Endothelial cell of umbilical vein (primary cell): ENCODE measurements at regions not wholly inside any gene's neighbourhood (a gene's known extent, or its start where the extent isn't known, plus 50 kb on each side); places are given as distances from the start of the nearest gene placed in this dataset.

ENCODE experiments used
- POLR2AphosphoS5 ChIP-seq: IDR thresholded peaks from 2 replicates; pipeline ENCODE4 v1.6.1; 2012; ENCODE audit warnings: low read depth, mild to moderate bottlenecking, control low read depth, low read length, moderate library complexity; ENCODE audit not compliant: insufficient read depth
- TF ChIP-seq, protein P1 (sequence below), 2 donors: IDR thresholded peaks; 1 replicate in 1 of 2; 2 replicates in 1 of 2; pipeline ENCODE4 v1.5.1; 2011; ENCODE audit warnings: low read length in 2 of 2, mild to moderate bottlenecking in 2 of 2, moderate library complexity in 2 of 2, control low read depth in 1 of 2, inconsistent platforms in 1 of 2, low read depth in 1 of 2; ENCODE audit not compliant: insufficient read depth in 1 of 2; ENCODE audit errors: extremely low read depth in 1 of 2

- TF ChIP-seq, protein P1, sequence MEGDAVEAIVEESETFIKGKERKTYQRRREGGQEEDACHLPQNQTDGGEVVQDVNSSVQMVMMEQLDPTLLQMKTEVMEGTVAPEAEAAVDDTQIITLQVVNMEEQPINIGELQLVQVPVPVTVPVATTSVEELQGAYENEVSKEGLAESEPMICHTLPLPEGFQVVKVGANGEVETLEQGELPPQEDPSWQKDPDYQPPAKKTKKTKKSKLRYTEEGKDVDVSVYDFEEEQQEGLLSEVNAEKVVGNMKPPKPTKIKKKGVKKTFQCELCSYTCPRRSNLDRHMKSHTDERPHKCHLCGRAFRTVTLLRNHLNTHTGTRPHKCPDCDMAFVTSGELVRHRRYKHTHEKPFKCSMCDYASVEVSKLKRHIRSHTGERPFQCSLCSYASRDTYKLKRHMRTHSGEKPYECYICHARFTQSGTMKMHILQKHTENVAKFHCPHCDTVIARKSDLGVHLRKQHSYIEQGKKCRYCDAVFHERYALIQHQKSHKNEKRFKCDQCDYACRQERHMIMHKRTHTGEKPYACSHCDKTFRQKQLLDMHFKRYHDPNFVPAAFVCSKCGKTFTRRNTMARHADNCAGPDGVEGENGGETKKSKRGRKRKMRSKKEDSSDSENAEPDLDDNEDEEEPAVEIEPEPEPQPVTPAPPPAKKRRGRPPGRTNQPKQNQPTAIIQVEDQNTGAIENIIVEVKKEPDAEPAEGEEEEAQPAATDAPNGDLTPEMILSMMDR (IDR thresholded peaks at IDR 0.05; ENCODE audit: extremely low read depth in 1 of 2, insufficient read depth in 1 of 2, low read depth in 1 of 2, low read length in 2 of 2) = no peak
- TF ChIP-seq POLR2AphosphoS5 = no peak
Observed at GRCh38 chr7:47036909-47037308, 545.0 kb downstream of the TNS3 start.
